Stimulated activated CD8-positive, alpha-beta memory T cell treated with anti-CD3 and anti-CD28 coated beads, Interleukin-15, amount 100 ng/mL, for 48 hours (primary cell): ENCODE measurements at regions not wholly inside any gene's neighbourhood (a gene's known extent, or its start where the extent isn't known, plus 50 kb on each side); places are given as distances from the start of the nearest gene placed in this dataset.
"Not testable (repeated sequence)": the region's sequence is repeated elsewhere in the genome, so short reads cannot be mapped to it uniquely, and the experiment has no call there.

Experiments
- DNase-seq, 2 donors: peaks; one replicate each; pipeline ENCODE4 v3.0.0-alpha.2; 2020; ENCODE audit warnings: low read depth in 2 of 2

DNA sequence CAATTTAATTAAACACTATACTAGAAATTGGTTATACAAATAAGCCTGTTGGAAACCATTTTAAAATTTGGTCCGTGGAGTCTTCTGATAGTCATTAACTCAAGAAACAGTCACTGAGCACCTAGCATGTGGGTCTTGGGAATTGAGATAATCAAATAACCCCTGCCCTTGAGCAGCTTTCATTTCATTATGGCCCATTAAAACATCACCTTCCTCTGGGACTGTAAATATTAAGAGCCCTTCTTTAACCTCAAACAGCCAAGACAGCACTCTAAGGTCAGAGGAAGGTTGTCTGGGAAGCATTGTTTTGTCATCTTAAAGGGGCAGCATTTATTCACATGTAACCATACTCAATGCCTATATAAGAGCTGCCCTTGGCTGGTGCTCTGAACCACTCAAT lies 610.3 kb upstream of the USP24 start:
- DNase-seq, result no peak

- DNase-seq, result no peak
Observed at GRCh38 chr1:55824251-55824640, 609.1 kb upstream of the USP24 start.

DNA sequence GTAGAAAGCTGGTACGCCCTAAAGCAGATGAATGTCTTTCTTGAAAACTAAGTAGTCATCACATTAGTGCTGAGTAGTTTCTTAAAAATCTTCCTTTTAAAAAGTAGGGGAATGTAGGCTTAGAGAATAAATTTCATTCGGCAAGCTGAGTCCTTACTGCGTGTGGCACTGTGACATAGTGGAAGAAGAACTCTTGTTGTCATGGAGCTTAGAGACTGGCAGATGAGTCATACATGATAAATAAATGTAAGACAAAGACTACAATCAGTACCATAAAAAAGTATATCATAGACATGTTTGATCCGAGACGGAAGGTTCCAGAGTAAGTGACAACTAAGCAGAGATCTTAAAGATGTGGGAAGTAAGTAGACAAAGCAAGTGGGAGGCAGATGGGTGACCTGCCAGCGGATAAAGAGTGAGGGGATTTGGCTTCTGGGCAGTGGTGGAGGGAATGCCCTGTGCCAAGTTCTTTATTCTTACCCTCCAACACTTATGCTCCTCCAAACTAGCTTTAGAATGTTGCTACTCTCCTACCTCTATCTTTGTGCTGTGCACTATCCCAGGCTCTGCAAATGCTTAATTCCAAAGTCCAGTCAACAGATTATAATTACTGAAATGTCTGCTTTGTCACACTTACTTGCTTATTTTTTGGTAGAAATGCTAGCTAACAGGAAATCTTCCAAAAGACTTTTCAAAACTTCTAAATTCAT lies 608.5 kb upstream of the USP24 start:
- no peak for DNase-seq

- no peak for DNase-seq
Observed at GRCh38 chr1:55822891-55823290, 607.7 kb upstream of the USP24 start.

DNA sequence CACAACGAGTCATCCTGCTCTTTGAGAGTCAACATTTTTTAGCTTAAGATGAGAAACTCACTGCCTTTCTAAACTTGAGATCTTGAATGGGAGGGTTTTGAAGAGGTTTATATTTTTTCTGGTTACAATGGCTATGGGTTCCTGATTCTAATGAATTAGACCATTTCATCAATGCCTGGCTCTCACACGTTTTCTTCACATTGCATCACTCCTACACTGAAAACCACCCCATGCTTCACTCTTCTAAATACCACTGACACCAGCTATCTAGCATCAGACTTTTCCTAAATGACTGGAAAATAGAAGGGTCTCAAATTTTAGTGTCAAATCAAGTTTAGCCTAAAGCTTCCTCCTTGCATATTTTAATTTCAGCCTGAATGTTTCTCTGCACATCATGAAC lies 606.1 kb upstream of the USP24 start:
- DNase-seq, result no peak

DNA sequence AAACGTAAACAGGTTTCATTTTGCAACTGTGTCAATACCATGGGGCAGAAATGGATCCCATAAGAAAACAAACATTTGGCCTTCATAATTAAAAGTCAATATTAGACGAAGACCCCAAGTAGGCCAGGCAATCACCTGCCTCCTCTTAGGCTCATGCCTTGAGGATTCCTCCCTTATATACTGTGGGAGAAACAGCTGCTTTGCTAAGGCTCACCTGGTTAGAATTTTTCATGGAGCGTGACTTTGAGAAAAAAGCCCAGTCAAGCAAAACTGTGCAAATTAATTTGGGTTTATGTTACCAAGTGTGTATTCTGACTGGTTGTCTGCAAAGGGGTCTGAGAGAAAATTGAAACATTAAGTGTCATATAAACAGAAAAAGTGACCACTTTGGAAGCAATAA lies 605.3 kb upstream of the USP24 start:
- DNase-seq, result no peak

GRCh38 chr1:55819011-55819410 lies 603.8 kb upstream of the USP24 start:
- no peak for DNase-seq

DNA sequence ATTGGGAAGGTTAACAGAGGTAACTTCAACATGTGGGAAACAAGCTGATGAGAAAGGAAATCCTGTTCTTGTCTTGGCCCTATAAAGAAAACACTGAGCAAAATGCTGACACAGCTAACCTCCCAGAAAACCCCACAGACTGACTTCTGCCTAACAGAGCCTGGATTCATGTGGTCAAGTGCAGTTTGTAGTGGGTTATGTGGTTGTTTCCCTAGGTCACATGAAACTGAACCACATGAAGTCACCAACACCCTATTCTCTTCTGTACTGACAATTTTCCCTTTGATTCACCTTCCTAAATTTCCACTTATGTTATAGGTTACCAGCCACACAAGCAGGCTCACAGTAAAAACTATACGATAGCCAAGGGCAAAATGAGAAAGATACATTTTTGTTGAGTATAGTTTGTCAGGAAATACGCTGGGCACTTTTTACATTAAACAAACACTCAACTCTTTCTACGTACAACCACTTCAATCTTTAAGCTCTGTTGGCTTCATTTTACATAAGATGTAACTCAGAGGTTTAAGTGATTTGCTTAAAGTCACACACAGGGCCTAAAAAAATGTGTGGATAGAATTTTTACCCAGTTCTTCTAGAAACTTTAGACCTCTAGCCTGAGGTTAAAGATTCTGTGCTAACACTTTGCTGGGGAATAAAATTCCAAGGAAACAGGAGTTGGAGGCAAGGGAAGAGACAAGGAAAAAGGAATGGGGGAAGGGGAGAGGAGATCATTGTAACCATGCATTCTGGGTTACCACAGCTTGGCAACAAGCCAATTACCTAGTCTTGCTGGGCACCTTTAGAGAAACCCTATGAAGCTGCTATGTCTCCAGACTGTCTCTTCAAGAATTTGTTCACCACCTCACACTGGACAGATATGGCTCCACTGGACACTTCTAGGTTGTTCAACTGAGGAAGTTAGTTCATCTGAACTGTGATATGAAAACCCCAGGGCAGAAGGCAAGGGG lies 601.6 kb upstream of the USP24 start:
- DNase-seq, result no peak

GRCh38 chr1:55815745-55816455 lies 600.7 kb upstream of the USP24 start:
- DNase-seq, result no peak

- no peak for DNase-seq
Observed at GRCh38 chr1:55814967-55815366, 599.8 kb upstream of the USP24 start.

DNA sequence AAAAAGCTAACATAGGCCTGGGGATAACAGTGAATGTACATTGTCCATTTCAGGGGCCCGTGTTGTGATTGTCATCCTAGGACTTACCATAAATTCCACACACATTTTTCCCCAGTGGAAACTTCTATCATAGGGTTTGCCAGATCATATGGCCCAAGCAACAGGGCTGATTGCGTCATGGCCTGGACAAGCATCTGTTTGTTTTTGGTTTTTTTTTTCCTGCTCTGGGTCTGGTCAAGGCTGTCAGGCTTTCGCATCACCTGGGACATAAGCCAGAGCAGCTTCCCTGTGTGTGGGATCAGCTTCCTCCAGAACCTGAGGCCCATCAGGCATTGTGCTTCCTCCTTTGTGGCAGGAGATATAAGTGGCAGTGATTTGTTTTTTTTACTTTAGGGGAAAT lies 598.5 kb upstream of the USP24 start:
- DNase-seq, result no peak

- no peak for DNase-seq
Observed at GRCh38 chr1:55812281-55812680, 597.1 kb upstream of the USP24 start.

GRCh38 chr1:55808263-55808662 lies 593.1 kb upstream of the USP24 start:
- no peak for DNase-seq

DNA sequence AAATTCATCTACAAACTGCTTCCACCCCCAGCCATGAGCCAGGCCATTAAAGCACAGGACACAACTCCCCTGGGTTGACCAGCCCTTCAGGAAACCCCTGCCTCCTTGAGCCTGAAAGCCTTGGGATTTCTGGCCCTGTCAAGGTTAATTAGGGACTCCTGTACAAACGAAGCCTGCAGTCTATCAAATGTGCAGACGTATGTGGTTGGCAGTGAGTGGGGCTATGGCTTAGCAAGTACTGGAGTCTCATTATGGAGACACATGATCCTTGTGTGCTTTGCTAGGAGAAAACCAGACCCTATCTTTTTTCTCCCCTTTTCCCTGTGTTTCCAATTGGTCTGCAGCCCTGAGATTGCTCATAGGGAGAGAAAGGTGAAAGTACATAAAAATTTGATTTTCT lies 588.3 kb upstream of the USP24 start:
- DNase-seq, result no peak

GRCh38 chr1:55801481-55801880 lies 586.3 kb upstream of the USP24 start:
- no peak for DNase-seq

DNA sequence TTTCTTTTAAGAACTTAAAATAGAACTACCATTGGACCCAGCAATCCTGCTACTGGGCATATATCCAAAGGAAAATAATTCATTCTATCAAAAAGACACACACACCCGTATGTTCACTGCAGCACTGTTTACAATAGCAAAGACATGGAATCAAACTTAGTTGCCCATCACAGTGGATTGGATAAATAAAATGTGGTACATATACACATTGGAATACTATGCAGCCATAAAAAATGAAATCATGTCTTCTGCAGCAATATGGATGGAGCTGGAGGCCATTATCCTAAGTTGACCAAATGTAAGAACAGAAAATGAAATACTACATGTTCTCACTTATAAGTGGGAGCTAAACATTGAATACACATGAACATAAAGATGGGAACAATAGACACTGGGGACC lies 585.3 kb upstream of the USP24 start:
- no peak for DNase-seq

DNA sequence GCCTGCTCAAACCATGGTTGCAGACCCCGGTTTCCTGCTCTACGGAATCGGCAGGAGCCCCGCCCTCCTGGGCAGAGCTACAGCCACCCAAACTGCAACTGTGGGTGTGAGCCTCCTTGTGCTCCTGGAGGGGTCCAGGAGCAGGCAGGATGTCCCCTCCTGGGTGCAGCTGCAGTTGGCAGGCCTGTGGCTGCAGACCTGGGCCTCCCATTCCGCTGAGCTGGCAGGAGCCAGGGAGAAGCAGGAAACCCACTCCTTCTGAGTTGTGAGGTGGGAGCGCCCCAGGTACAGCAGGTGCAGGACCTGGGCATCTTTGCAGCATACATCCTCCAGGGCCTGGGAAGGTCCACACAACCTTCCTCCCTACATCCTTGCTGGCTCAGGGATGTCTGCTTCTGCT lies 578.7 kb upstream of the USP24 start:
- no peak for DNase-seq

DNA sequence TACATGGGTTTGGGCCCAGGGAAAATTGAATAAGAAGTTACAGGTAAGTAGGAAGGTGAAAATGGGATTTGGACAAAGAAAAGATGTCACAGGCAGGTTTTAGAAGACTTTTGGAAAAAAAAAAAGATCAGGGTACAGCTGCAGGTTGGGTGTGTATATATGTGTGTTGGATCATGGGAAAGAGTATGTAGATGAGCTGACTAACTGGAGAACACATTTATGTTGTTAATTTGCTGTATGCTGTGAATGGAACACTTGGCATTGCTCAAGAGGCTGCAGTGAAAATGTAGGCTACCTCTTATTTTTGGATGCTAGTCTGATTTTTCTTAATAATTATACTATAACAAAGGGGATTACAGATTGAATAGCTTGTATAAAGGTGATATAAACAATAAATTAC lies 577.7 kb upstream of the USP24 start:
- DNase-seq, result no peak

- DNase-seq, result no peak
Observed at GRCh38 chr1:55789466-55789865, 574.3 kb upstream of the USP24 start.

GRCh38 chr1:55786396-55786795 lies 571.2 kb upstream of the USP24 start:
- no peak for DNase-seq

GRCh38 chr1:55784941-55785450 lies 569.8 kb upstream of the USP24 start:
- DNase-seq, result not testable (repeated sequence)

GRCh38 chr1:55781944-55782482 lies 566.8 kb upstream of the USP24 start:
- DNase-seq, result no peak
